ENCODE measurements at regions not wholly inside any gene's neighbourhood (a gene's known extent, or its start where the extent isn't known, plus 50 kb on each side); places are given as distances from the start of the nearest gene placed in this dataset.

GRCh38 chr20:21033817-21034216 is 72.3 kb downstream of the LINC00237 start:
- DNase-seq = no peak
- intact Hi-C loops (cut with DNase I) = no loop called here

- intact Hi-C loops (cut with DNase I) = no loop called here
Measured at GRCh38 chr20:21031666-21032065, 74.5 kb downstream of the LINC00237 start.

GRCh38 chr20:21029341-21029740 is 76.8 kb downstream of the LINC00237 start:
- DNase-seq = no peak
- intact Hi-C loops (cut with DNase I) = no loop called here

More at GRCh38 chr20:21031666-21032065, 74.5 kb downstream of the LINC00237 start:
- no peak for DNase-seq

DNA sequence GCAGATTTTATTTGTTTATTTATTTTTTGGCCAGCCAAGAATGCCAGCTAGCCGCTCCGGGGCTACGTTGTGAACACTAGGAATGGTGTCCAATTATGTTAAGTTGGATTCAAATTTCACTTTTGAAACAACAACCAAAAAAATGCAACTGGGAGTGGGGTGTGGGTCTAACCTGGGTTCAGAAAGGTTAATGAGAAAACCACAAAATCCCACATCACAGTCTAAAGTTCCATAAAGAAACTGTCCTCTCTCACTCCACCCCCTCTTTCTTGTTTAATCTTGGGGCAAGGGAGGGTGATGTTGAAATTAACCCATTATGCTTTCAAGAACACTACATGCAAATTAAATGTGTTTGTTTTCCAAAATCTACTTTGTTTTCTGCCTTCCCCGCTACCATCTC is 77.2 kb downstream of the LINC00237 start:
- DNase-seq = no peak
- intact Hi-C loops (cut with DNase I) = no loop called here

DNA sequence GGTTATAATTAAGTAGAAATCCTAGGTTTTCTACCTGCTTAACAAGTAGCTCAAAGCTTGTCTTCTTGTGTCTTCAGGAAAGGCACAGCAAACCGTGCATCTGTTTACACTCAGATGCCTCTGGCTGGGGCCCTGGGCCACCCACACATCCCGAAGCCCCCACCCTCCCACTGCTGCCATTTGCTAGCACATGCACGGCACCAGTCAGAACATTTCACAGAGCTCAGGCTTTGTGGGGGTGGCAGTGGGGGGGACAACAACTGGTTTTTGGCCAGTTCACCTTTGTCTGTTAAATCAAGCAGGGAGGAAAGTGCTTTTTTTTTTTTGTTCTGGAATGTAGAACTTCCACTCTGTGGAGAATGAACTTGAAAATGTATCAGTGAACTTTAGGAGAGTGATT is 77.7 kb downstream of the LINC00237 start:
- intact Hi-C loops (cut with DNase I) = no loop called here
- no peak for DNase-seq

GRCh38 chr20:21027569-21027968 is 78.6 kb downstream of the LINC00237 start:
- intact Hi-C loops (cut with DNase I) = no loop called here
- DNase-seq = no peak

DNA sequence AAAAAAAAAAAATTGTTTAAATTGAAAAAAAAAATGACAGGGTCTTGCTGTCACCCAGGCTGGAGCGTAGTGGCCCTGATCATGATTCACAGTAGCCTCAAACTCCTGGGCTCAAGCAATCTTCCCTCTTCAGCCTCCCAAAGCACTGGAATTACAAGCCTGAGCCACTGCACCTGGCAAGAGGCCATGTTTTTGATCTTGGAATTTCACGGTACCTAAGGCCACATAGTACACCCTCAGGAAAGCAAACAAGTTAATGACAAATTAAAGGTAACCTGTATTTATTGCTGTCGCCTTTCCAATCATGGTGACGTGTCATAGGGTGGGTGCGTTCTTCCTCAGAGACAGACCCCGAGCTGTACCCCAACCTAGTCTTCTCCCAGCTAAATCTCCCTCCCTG is 79.2 kb downstream of the LINC00237 start:
- DNase-seq = no peak
- intact Hi-C loops (cut with DNase I) = no loop called here

DNA sequence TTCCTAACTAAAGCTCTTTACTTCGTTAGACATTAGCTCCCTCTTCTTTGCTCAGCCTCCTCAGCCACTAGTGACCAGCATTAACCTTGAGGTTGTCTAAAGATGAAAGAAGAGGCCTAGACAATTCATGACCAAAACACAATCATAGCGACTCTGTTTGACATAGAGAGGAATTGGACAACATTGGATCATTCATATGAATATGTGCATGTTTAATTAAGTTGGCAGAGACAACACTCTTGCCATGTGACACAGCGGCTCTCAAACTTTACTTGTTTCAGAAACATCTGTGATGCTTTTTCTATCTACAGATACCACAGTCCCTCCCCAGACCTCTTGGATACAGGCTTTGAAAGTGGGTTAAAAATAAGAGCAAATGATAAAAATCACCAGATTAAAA is 81.7 kb downstream of the LINC00237 start:
- intact Hi-C loops (cut with DNase I) = no loop called here
- no peak for DNase-seq

DNA sequence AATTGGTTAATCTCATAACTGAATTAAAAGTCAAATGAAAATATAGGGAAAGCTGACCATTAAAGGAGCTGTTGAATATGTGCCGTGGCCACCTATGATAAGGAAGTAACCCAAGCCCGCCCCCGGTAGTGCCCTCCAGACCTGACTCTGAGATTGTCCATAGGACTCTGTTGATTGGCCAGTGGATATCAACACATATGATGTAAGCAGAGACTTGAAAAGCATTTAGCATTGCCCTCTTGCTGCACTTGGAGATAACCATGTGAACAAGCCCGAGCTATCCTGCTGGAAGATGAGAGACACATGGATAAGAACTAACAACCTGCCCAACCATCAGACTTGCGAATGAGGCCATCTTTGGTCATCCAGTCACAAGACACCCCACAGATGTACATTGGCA is 83.2 kb downstream of the LINC00237 start:
- intact Hi-C loops (cut with DNase I) = no loop called here
- no peak for DNase-seq

DNA sequence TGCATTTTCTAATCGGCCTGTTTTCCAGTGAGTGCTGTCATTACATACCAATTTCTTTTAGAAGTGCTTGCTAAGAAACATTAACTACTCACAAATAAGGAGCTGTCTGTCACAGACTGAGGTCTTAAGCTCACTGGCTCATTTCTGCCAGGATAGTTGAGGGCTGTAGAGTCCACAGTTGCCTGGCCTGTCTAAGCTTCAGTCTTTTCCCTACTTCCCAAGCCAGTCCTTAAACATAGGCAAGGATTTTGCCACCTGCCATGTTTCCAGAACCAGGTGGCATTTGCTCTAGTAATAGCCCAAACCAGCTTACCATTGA is 84.7 kb downstream of the LINC00237 start:
- no peak for DNase-seq
- intact Hi-C loops (cut with DNase I) = no loop called here

GRCh38 chr20:21020659-21021471 is 85.3 kb downstream of the LINC00237 start:
- intact Hi-C loops (cut with DNase I) = no loop called here
- no peak for DNase-seq

DNA sequence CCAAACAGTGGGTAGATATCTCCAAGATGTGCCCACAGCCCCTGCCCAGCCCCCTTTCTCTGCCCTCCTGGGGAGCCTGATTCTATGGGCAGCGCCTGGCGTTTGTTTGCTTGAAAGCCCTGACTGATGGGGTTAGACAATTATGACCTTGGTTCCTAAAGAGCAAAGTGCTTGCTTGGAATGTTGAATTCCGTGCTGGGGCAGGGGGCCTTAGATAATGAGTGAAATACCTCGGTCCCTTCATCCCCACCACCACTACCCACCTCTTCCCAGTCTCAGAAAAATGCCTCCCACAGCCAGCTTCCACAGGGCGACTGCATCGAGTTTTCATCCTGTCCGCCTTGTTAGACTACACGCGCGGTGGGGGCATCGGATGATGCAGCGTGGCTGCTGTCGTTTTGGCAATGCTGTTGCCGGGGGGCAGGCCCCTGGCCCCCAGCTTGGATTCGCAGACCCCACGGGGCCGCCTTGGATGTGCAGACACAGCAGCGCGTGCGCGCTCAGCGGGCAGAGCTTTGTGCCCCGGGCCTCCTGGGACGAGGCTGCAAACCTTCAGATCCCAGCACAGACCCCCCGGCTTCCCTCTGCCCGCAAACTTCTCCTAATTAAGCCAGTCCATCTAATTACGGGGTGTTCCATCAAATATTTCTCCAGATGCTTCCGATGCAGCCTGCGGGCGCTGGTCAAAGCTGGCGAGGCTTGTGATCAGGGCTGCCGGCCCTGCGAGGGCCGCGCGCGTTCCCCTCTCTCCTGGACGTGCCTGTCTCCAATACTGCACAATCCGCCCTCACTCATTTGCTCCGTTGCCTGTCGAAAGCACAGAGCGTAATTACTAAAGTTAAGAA is 86.1 kb downstream of the LINC00237 start:
- DNase-seq = no peak
- intact Hi-C loops (cut with DNase I) = no loop called here

DNA sequence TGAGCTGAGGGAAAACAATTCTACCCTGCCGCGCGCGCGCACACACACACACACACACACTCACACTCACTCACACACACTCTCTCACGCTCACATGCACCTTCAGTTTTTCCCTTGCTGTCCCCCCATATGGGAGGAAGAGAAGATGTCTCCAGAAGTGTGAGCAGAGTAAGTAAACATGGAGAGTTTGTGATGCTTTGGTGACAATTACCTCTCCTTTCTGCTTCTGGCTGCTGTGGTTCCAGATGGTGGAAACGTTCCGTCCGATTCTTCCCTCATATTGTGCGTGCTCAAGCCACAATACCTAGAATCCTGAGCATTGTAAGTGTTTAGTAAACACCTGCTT is 86.7 kb downstream of the LINC00237 start:
- intact Hi-C loops (cut with DNase I) = no loop called here
- DNase-seq = no peak

GRCh38 chr20:21018576-21018975 is 87.6 kb downstream of the LINC00237 start:
- intact Hi-C loops (cut with DNase I) = no loop called here
- DNase-seq = no peak

DNA sequence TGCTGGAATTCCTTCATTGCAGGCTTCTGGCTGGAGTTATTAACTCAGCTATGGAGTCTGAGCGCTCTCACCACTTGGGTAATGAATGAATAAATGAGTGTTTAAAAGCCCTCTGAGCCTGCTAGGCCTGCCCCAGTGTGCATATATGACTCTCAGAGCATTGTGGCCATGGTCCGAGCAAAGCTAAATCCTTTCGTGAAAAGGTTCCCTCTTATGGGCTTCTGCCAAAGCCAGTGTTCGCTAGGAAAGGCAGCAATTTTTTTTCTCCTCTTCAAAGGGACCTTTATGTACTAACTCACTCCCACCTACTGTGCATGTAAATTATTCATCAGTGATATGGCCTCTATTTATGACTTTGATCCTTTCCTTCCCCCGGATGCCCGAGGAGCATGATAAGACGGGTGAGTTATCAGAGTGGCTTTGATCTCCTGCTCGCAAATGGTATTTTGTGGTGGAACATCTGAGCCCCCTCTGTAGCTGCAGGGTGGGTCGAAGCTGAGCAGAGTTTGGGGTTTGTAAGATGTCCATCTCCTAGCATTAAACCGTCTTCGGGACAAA is 88.6 kb downstream of the LINC00237 start:
- intact Hi-C loops (cut with DNase I) = no loop called here
- no peak for DNase-seq

- DNase-seq = no peak
- intact Hi-C loops (cut with DNase I) = no loop called here
Measured at GRCh38 chr20:21016751-21017150, 89.4 kb downstream of the LINC00237 start.

- no peak for DNase-seq
- intact Hi-C loops (cut with DNase I) = no loop called here
Measured at GRCh38 chr20:21014528-21014927, 91.6 kb downstream of the LINC00237 start.

DNA sequence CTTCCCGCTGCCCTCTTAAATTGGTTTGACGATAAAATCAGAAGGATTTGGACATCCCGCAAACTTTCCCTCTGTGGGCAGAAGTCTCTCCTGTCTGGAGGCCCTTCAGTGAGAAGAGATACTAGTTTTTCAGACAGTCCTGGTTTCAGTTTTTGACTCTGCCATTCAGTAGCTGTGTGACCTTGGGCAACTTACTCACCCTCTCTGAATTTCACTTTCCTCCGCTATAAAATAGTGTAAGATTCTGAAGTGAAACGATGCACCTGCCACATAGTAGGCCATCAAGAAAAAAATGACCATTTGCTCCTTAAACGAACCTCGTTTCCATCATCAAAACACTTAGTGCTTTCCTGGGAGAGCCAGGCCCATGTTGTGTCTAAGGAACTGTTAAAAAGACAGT is 97.2 kb downstream of the LINC00237 start:
- no peak for DNase-seq
- intact Hi-C loops (cut with DNase I) = no loop called here

- no peak for DNase-seq
- intact Hi-C loops (cut with DNase I) = no loop called here
Measured at GRCh38 chr20:21006611-21007010, 99.5 kb downstream of the LINC00237 start.

DNA sequence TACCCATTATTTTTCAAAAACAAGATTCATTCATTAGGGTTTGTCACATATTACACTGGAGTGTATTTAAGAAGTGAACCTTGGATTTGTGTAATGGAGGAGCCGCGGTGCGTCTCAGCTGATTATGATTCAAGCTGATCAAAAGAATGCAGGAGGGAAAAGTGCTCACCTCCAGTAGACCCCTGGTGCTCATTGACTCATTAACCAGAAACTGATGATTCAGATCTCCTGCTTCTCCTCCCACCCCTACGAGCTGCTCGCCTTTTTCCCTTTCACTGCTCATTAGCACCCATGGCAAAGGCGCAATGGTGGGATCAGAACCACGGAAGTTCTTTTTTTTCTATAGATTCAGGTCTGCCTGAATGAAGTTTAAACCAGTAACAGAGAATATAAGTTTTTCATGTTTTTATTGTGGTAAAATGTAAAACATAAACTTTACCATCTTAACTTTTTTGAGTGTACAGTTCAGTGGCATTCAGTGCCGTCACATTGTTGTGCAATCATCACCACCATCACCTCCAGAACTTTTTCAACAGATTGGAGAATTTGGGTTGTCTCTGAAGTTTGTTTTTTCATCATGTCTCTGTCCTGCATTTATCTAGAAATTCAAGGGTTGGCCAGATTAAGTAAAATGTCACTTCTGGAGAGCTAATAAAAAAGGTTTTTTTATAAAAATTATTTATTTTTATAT is 101.6 kb downstream of the LINC00237 start:
- no peak for DNase-seq
- intact Hi-C loops (cut with DNase I) = no loop called here

- intact Hi-C loops (cut with DNase I) = no loop called here
- DNase-seq = peak in 1 of 10 donors; percentile 59
Measured at GRCh38 chr20:21003902-21004301, 102.3 kb downstream of the LINC00237 start.
